BLaER1 (cell line): ENCODE measurements at regions not wholly inside any gene's neighbourhood (a gene's known extent, or its start where the extent isn't known, plus 50 kb on each side); places are given as distances from the start of the nearest gene placed in this dataset.
"Not testable (repeated sequence)": the region's sequence is repeated elsewhere in the genome, so short reads cannot be mapped to it uniquely, and the experiment has no call there.

Experiments used
- H3K27ac ChIP-seq: shearing (Covaris generic); formaldehyde crosslinking; 2 replicates; pipeline ENCODE4 v1.8.1; 2022
- H3K27me3 ChIP-seq: shearing (Covaris generic); formaldehyde crosslinking; 2 replicates; pipeline ENCODE4 v1.8.1; 2022
- H3K36me3 ChIP-seq: shearing (Covaris generic); formaldehyde crosslinking; 2 replicates; pipeline ENCODE4 v1.8.1; 2022
- H3K4me1 ChIP-seq: shearing (Covaris generic); formaldehyde crosslinking; 2 replicates; pipeline ENCODE4 v1.8.1; 2022
- H3K4me2 ChIP-seq: shearing (Covaris generic); formaldehyde crosslinking; 2 replicates; pipeline ENCODE4 v1.8.1; 2022
- H3K4me3 ChIP-seq: shearing (Covaris generic); formaldehyde crosslinking; 2 replicates; pipeline ENCODE4 v1.8.1; 2022
- H3K9ac ChIP-seq: shearing (Covaris generic); formaldehyde crosslinking; 2 replicates; pipeline ENCODE4 v1.8.1; 2022
- H3K9me3 ChIP-seq: shearing (Covaris generic); formaldehyde crosslinking; 2 replicates; pipeline ENCODE4 v1.8.1; 2022
- H4K20me1 ChIP-seq: shearing (Covaris generic); formaldehyde crosslinking; 2 replicates; pipeline ENCODE4 v1.8.1; 2022
- Cebpa-rat ChIP-seq: shearing (Covaris generic); IDR thresholded peaks from 2 replicates; pipeline ENCODE4 v1.8.1; 2022

- not testable (repeated sequence) for H3K9me3 ChIP-seq
Observed at GRCh38 chr7:26424319-26424718, 132.7 kb downstream of the SNX10 start.

GRCh38 chr7:26425655-26426054 lies 134.0 kb downstream of the SNX10 start:
- Histone ChIP-seq H3K9me3 (no peaks in the 10 kb centered on the region), H3K4me3 (no peak overlapping the region), H3K27me3 (no peaks in the 10 kb centered on the region), H3K27ac (no peak overlapping the region), H3K36me3 (no peaks in the 10 kb centered on the region), H3K4me1 (peaks cover 12% of the 10 kb centered on the region), H3K4me2 (no peak overlapping the region), H3K9ac (no peak overlapping the region), H4K20me1 (no peaks in the 10 kb centered on the region)
- TF ChIP-seq Cebpa-rat = no peak

More at GRCh38 chr7:26424319-26424718, 132.7 kb downstream of the SNX10 start:
- H3K27me3 ChIP-seq, H3K4me2 ChIP-seq, H3K27ac ChIP-seq, H4K20me1 ChIP-seq, H3K36me3 ChIP-seq, H3K4me3 ChIP-seq, H3K9ac ChIP-seq: not testable (repeated sequence)
- H3K4me1 ChIP-seq = peaks cover 12% of the 10 kb centered on the region

- Histone ChIP-seq H3K9me3 (no peaks in the 10 kb centered on the region), H3K27ac (no peak overlapping the region), H3K36me3 (no peaks in the 10 kb centered on the region), H3K4me3 (no peak overlapping the region), H3K4me2 (no peak overlapping the region), H3K4me1 (peaks cover 12% of the 10 kb centered on the region), H3K27me3 (no peaks in the 10 kb centered on the region), H3K9ac (no peak overlapping the region), H4K20me1 (no peaks in the 10 kb centered on the region)
- TF ChIP-seq Cebpa-rat = no peak
Observed at GRCh38 chr7:26426096-26426495, 134.4 kb downstream of the SNX10 start.

- H3K36me3 ChIP-seq = no peaks in the 10 kb centered on the region
- H3K4me1 ChIP-seq = peaks cover 5% of the 10 kb centered on the region
- H3K27me3 ChIP-seq = no peaks in the 10 kb centered on the region
- H4K20me1 ChIP-seq = no peaks in the 10 kb centered on the region
- no peak overlapping the region for H3K4me2 ChIP-seq
- H3K9ac ChIP-seq = no peak overlapping the region
- H3K27ac ChIP-seq = no peak overlapping the region
- no peak overlapping the region for H3K4me3 ChIP-seq
- H3K9me3 ChIP-seq = no peaks in the 10 kb centered on the region
- TF ChIP-seq Cebpa-rat = no peak
Observed at GRCh38 chr7:26428571-26428970, 136.9 kb downstream of the SNX10 start.

- no peak overlapping the region for H3K27ac ChIP-seq
- no peaks in the 10 kb centered on the region for H3K27me3 ChIP-seq
- no peak overlapping the region for H3K9ac ChIP-seq
- H3K36me3 ChIP-seq = no peaks in the 10 kb centered on the region
- no peaks in the 10 kb centered on the region for H4K20me1 ChIP-seq
- no peaks in the 10 kb centered on the region for H3K4me1 ChIP-seq
- no peak overlapping the region for H3K4me2 ChIP-seq
- H3K9me3 ChIP-seq = no peaks in the 10 kb centered on the region
- no peak for TF ChIP-seq Cebpa-rat
- no peak overlapping the region for H3K4me3 ChIP-seq
Observed at GRCh38 chr7:26429168-26429567, 137.5 kb downstream of the SNX10 start.

GRCh38 chr7:26434974-26435373 lies 143.3 kb downstream of the SNX10 start:
- Histone ChIP-seq H3K27me3 (no peaks in the 10 kb centered on the region), H3K4me1 (no peaks in the 10 kb centered on the region), H3K27ac (no peak overlapping the region), H3K9ac (no peak overlapping the region), H3K4me2 (no peak overlapping the region), H3K4me3 (no peak overlapping the region), H4K20me1 (no peaks in the 10 kb centered on the region), H3K9me3 (no peaks in the 10 kb centered on the region), H3K36me3 (no peaks in the 10 kb centered on the region)
- TF ChIP-seq Cebpa-rat = no peak

- H3K9me3 ChIP-seq = no peaks in the 10 kb centered on the region
- H3K36me3 ChIP-seq = no peaks in the 10 kb centered on the region
- no peaks in the 10 kb centered on the region for H3K4me1 ChIP-seq
- H3K4me2 ChIP-seq = no peak overlapping the region
- TF ChIP-seq Cebpa-rat = no peak
- H3K4me3 ChIP-seq = no peak overlapping the region
- H3K27me3 ChIP-seq = no peaks in the 10 kb centered on the region
- H3K9ac ChIP-seq = no peak overlapping the region
- no peak overlapping the region for H3K27ac ChIP-seq
- H4K20me1 ChIP-seq = no peaks in the 10 kb centered on the region
Observed at GRCh38 chr7:26437003-26437532, 145.4 kb downstream of the SNX10 start.

GRCh38 chr7:26438078-26438477 lies 146.4 kb downstream of the SNX10 start:
- H3K9ac ChIP-seq = no peak overlapping the region
- no peaks in the 10 kb centered on the region for H4K20me1 ChIP-seq
- H3K27ac ChIP-seq = no peak overlapping the region
- no peaks in the 10 kb centered on the region for H3K9me3 ChIP-seq
- no peak overlapping the region for H3K4me3 ChIP-seq
- no peaks in the 10 kb centered on the region for H3K36me3 ChIP-seq
- H3K27me3 ChIP-seq = no peaks in the 10 kb centered on the region
- TF ChIP-seq Cebpa-rat = no peak
- H3K4me1 ChIP-seq = no peaks in the 10 kb centered on the region
- no peak overlapping the region for H3K4me2 ChIP-seq

- no peaks in the 10 kb centered on the region for H3K36me3 ChIP-seq
- no peaks in the 10 kb centered on the region for H3K27me3 ChIP-seq
- H3K4me2 ChIP-seq = no peak overlapping the region
- H3K9ac ChIP-seq = no peak overlapping the region
- H3K9me3 ChIP-seq = no peaks in the 10 kb centered on the region
- no peak overlapping the region for H3K27ac ChIP-seq
- no peak overlapping the region for H3K4me3 ChIP-seq
- no peaks in the 10 kb centered on the region for H4K20me1 ChIP-seq
- no peak for TF ChIP-seq Cebpa-rat
- no peaks in the 10 kb centered on the region for H3K4me1 ChIP-seq
Observed at GRCh38 chr7:26439521-26440232, 148.0 kb downstream of the SNX10 start.

GRCh38 chr7:26440233-26441001 lies 148.8 kb downstream of the SNX10 start:
- H3K27me3 ChIP-seq = no peaks in the 10 kb centered on the region
- TF ChIP-seq Cebpa-rat = no peak
- no peaks in the 10 kb centered on the region for H3K9me3 ChIP-seq
- no peaks in the 10 kb centered on the region for H3K4me1 ChIP-seq
- no peak overlapping the region for H3K4me2 ChIP-seq
- no peaks in the 10 kb centered on the region for H3K36me3 ChIP-seq
- no peak overlapping the region for H3K27ac ChIP-seq
- H3K4me3 ChIP-seq = no peak overlapping the region
- no peaks in the 10 kb centered on the region for H4K20me1 ChIP-seq
- no peak overlapping the region for H3K9ac ChIP-seq
